Endothelial cell of umbilical vein (primary cell): ENCODE measurements at regions not wholly inside any gene's neighbourhood (a gene's known extent, or its start where the extent isn't known, plus 50 kb on each side); places are given as distances from the start of the nearest gene placed in this dataset.

ENCODE experiments used
- BruUV-seq: library from RNA; stranded (reverse); fragments of 400-500 nt; replicated peaks from 2 replicates; lab custom pipeline; 2021; lab: Mats Ljungman, UMichigan
- CTCF ChIA-PET: fragments of 300-600, 350-600 bp; sonication (Branson Sonifier 250); formaldehyde crosslinking; loops from one replicate; lab custom pipeline; 2021; ENCODE audit warnings: antibody characterized with exemption, inconsistent platforms; lab: Charles Lee
- POLR2A ChIA-PET: fragments of 300-600, 350-600 bp; sonication (Branson Sonifier 250); formaldehyde crosslinking; loops from one replicate; lab custom pipeline; 2021; ENCODE audit warnings: antibody characterized with exemption, inconsistent platforms; lab: Charles Lee
- DNase-seq: peaks from one replicate; pipeline ENCODE4 v3.0.0-alpha.2; 2011; ENCODE audit warnings: low read depth, low spot score
- FAIRE-seq: peaks from 2 replicates; lab custom pipeline; 2011; peaks lifted over from hg19 to GRCh38; lab: Jason Lieb, UNC
- H2AFZ ChIP-seq: 2 replicates; pipeline ENCODE4 v1.6.0; 2012; ENCODE audit warnings: low read depth, low read length, control low read depth, inconsistent platforms
- H3K27ac ChIP-seq: 2 replicates; pipeline ENCODE4 v1.5.1; 2011; ENCODE audit warnings: low read depth, mild to moderate bottlenecking, control low read depth, low read length, moderate library complexity; ENCODE audit not compliant: insufficient read depth
- H3K27me3 ChIP-seq, 2 experiments: 2 replicates each; pipeline versions ENCODE4 v1.6.0 to v1.6.1; 2011; ENCODE audit warnings: low read length in 2 of 2, mixed read lengths in 1 of 2; ENCODE audit not compliant: control insufficient read depth in 2 of 2, insufficient read depth in 2 of 2
- H3K36me3 ChIP-seq, 2 experiments: 2 replicates in 1 of 2; 3 replicates in 1 of 2; pipeline ENCODE4 v1.5.1; 2011; ENCODE audit warnings: low read length in 2 of 2, mild to moderate bottlenecking in 1 of 2, moderate library complexity in 1 of 2; ENCODE audit not compliant: control insufficient read depth in 2 of 2, insufficient read depth in 2 of 2; ENCODE audit errors: extremely low read depth in 1 of 2
- H3K4me1 ChIP-seq: 3 replicates; pipeline ENCODE4 v1.5.1; 2011; ENCODE audit warnings: mild to moderate bottlenecking, low read length; ENCODE audit not compliant: control insufficient read depth, insufficient read depth; ENCODE audit errors: extremely low read depth
- H3K4me2 ChIP-seq: 2 replicates; pipeline ENCODE4 v1.6.1; 2011; ENCODE audit warnings: low read length, control low read depth, mixed read lengths; ENCODE audit not compliant: insufficient read depth
- H3K4me3 ChIP-seq, 3 experiments: fragments of 200-600 bp in 1 of 3; sonication (generic), shearing (Covaris generic) in 1 of 3; replicated peaks in 1 of 3; 2 replicates each; pipeline ENCODE4 v1.5.1; 2011 to 2016; ENCODE audit warnings: control low read depth in 3 of 3, low read length in 3 of 3, mild to moderate bottlenecking in 2 of 3, inconsistent platforms in 1 of 3, low read depth in 1 of 3, moderate library complexity in 1 of 3; ENCODE audit not compliant: insufficient read depth in 1 of 3
- H3K79me2 ChIP-seq: 2 replicates; pipeline ENCODE4 v1.6.0; 2012; ENCODE audit warnings: low read length, inconsistent platforms; ENCODE audit not compliant: control insufficient read depth, insufficient read depth
- H3K9ac ChIP-seq: replicated peaks from 2 replicates; pipeline ENCODE3; 2011; ENCODE audit warnings: low read length, control low read depth; ENCODE audit not compliant: insufficient read depth; ENCODE audit errors: extremely low read depth
- H3K9me1 ChIP-seq: replicated peaks from 3 replicates; pipeline ENCODE4 v1.6.0; 2011; ENCODE audit warnings: mild to moderate bottlenecking, low read length; ENCODE audit not compliant: control insufficient read depth, insufficient read depth; ENCODE audit errors: extremely low read depth
- H3K9me3 ChIP-seq: replicated peaks from 2 replicates; pipeline ENCODE4 v1.5.1; 2012; ENCODE audit warnings: low read length, inconsistent platforms; ENCODE audit not compliant: control insufficient read depth, insufficient read depth
- H4K20me1 ChIP-seq: replicated peaks from 2 replicates; pipeline ENCODE3; 2011; ENCODE audit warnings: mild to moderate bottlenecking, low read length; ENCODE audit not compliant: control insufficient read depth, insufficient read depth; ENCODE audit errors: extremely low read depth
- CTCF ChIP-seq, 2 donors: IDR thresholded peaks; 1 replicate in 1 of 2; 2 replicates in 1 of 2; pipeline ENCODE4 v1.5.1; 2011; ENCODE audit warnings: low read length in 2 of 2, mild to moderate bottlenecking in 2 of 2, moderate library complexity in 2 of 2, control low read depth in 1 of 2, inconsistent platforms in 1 of 2, low read depth in 1 of 2; ENCODE audit not compliant: insufficient read depth in 1 of 2; ENCODE audit errors: extremely low read depth in 1 of 2
- EZH2 ChIP-seq: IDR thresholded peaks from 2 replicates; pipeline ENCODE4 v1.6.1; 2012; ENCODE audit warnings: borderline replicate concordance, low read depth, mild to moderate bottlenecking, moderate library complexity, low read length, inconsistent platforms; ENCODE audit not compliant: severe bottlenecking
- FOS ChIP-seq: IDR thresholded peaks from 2 replicates; pipeline ENCODE4 v1.6.1; 2011; ENCODE audit warnings: mild to moderate bottlenecking, low read length, moderate library complexity, borderline replicate concordance; ENCODE audit not compliant: insufficient read depth
- GATA2 ChIP-seq: IDR thresholded peaks from 2 replicates; pipeline ENCODE4 v1.7.0; 2011; ENCODE audit warnings: low read depth, mild to moderate bottlenecking, moderate library complexity, mixed read lengths, low read length; ENCODE audit not compliant: insufficient read length, insufficient read depth
- JUN ChIP-seq: IDR thresholded peaks from 2 replicates; pipeline ENCODE4 v1.6.1; 2011; ENCODE audit warnings: borderline replicate concordance, low read depth; ENCODE audit not compliant: insufficient read length, insufficient read depth
- MAX ChIP-seq: IDR thresholded peaks from 2 replicates; pipeline ENCODE4 v1.6.1; 2011; ENCODE audit not compliant: insufficient read depth, insufficient read length
- MYC ChIP-seq: IDR thresholded peaks from one replicate; pipeline ENCODE4 v1.6.1; 2011; ENCODE audit warnings: mild to moderate bottlenecking, low read depth, low read length
- POLR2A ChIP-seq: IDR thresholded peaks from 2 replicates; pipeline ENCODE4 v1.6.1; 2012; ENCODE audit warnings: low read depth, mild to moderate bottlenecking, control low read depth, low read length
- POLR2AphosphoS5 ChIP-seq: IDR thresholded peaks from 2 replicates; pipeline ENCODE4 v1.6.1; 2012; ENCODE audit warnings: low read depth, mild to moderate bottlenecking, control low read depth, low read length, moderate library complexity; ENCODE audit not compliant: insufficient read depth
- dilution Hi-C: fragments of 300-500 bp; cut with MboI; formaldehyde crosslinking; loops from one replicate; pipeline ENCODE4 v1.15.0; 2019; ENCODE audit warnings: low sequenced_read_pairs; ENCODE audit not compliant: extremely low pct_ligation_motif_present
- intact Hi-C: fragments of 100-400 bp; cut with micrococcal nuclease; formaldehyde crosslinking; loops from one replicate; pipeline ENCODE4 v1.10.0; 2022

GRCh38 chr12:89176676-89177075, 175.6 kb downstream of the DUSP6 start:
- intact Hi-C loops (no loop called here), dilution Hi-C loops (no loop called here)
- H3K9ac ChIP-seq = no peak overlapping the region
- ChIA-PET CTCF (no interaction called here), POLR2A (no interaction called here)
- no peaks in the 10 kb centered on the region for H3K79me2 ChIP-seq
- peaks cover 16% of the 10 kb centered on the region for H3K4me1 ChIP-seq
- no peak overlapping the region for H3K4me2 ChIP-seq
- no peaks in the 10 kb centered on the region for H3K9me3 ChIP-seq
- H3K9me1 ChIP-seq = no peaks in the 10 kb centered on the region
- no peak for DNase-seq
- TF ChIP-seq POLR2A (no peak), MAX (no peak)
- no TSS peak for BruUV-seq
- no peak overlapping the region for H3K27ac ChIP-seq
- no peak overlapping the region for H2AFZ ChIP-seq
- no peaks in the 10 kb centered on the region for H3K27me3 ChIP-seq
- H4K20me1 ChIP-seq = no peaks in the 10 kb centered on the region
- no peak overlapping the region for H3K4me3 ChIP-seq
- H3K36me3 ChIP-seq = no peaks in the 10 kb centered on the region
- FAIRE-seq = no peak

GRCh38 chr12:89173678-89174077, 178.6 kb downstream of the DUSP6 start:
- POLR2A ChIA-PET = no interaction called here
- no peak for FAIRE-seq
- TF ChIP-seq JUN = no peak
- TF ChIP-seq GATA2 = no peak
- no peak for TF ChIP-seq MYC
- TF ChIP-seq POLR2A = no peak
- no peak for TF ChIP-seq POLR2AphosphoS5
- TF ChIP-seq FOS = no peak
- no peak for TF ChIP-seq MAX
- no peak for TF ChIP-seq EZH2
- no peak for TF ChIP-seq CTCF (IDR thresholded peaks at IDR 0.05; ENCODE audit: extremely low read depth in 1 of 2, insufficient read depth in 1 of 2, low read depth in 1 of 2, low read length in 2 of 2)

More at GRCh38 chr12:89173678-89174077, 178.6 kb downstream of the DUSP6 start:
- Histone ChIP-seq H3K79me2 (no peaks in the 10 kb centered on the region), H3K4me1 (no peaks in the 10 kb centered on the region), H3K4me3 (no peak overlapping the region), H3K9ac (no peak overlapping the region), H3K9me3 (no peaks in the 10 kb centered on the region), H4K20me1 (no peaks in the 10 kb centered on the region), H3K36me3 (no peaks in the 10 kb centered on the region), H3K9me1 (no peaks in the 10 kb centered on the region), H2AFZ (no peak overlapping the region), H3K27me3 (no peaks in the 10 kb centered on the region), H3K4me2 (no peak overlapping the region), H3K27ac (no peak overlapping the region)
- dilution Hi-C loops = no loop called here
- CTCF ChIA-PET = interaction anchor here (1.0 to 1.3 kb wide), 3 partner anchors 8 to 20 kb away, joined by 3 to 8 read pairs (median 3); no protein-coding TSS in a partner anchor
- DNase-seq = no peak
- no TSS peak for BruUV-seq
- intact Hi-C loops = no loop called here
